ENCODE measurements at regions not wholly inside any gene's neighbourhood (a gene's known extent, or its start where the extent isn't known, plus 50 kb on each side); places are given as distances from the start of the nearest gene placed in this dataset.

- DNase-seq (ENCODE audit: low read depth) = no peak
Measured at GRCh38 chr5:88364991-88365390, 96.3 kb upstream of the TMEM161B start.

DNA sequence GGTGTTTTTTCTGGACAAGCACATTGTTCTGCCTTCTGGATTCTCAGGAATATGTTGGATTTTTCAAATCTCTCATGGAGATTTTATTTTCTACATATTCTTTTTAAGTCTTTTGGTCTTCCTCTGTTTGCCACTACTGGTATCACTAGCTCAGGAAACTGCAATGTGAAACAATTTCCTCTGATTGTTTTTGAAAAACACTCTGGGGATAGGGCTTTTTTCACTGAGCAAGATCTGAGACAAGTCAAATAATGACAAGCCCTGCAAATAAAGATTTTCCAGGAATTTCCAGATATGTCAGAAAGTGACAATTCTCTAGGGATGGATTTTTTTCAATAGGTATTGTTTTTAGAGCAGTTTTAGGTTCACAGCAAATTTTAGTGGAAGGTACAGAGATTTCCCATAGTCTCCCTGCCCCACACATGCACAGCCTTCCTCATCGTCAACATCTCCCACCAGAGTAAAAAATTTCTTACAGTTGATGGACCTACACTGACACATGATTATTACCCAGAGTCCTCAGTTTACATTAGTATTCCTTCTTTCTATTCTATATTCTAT lies 86.9 kb upstream of the TMEM161B start:
- DNase-seq (ENCODE audit: low read depth) = no peak

- no peak for DNase-seq (ENCODE audit: low read depth)
Measured at GRCh38 chr5:88325868-88326267, 57.2 kb upstream of the TMEM161B start.

- DNase-seq (ENCODE audit: low read depth) = no peak
Measured at GRCh38 chr5:88322785-88323184, 54.1 kb upstream of the TMEM161B start.

Data from activated T-cell treated with anti-CD3 and anti-CD28 coated beads for 48 hours (primary cell).